H9 (cell line): ENCODE measurements at regions not wholly inside any gene's neighbourhood (a gene's known extent, or its start where the extent isn't known, plus 50 kb on each side); places are given as distances from the start of the nearest gene placed in this dataset.
"Not testable (repeated sequence)": the region's sequence is repeated elsewhere in the genome, so short reads cannot be mapped to it uniquely, and the experiment has no call there.

Experiments
- DNase-seq: peaks from one replicate; pipeline ENCODE4 v3.0.0-alpha.2; 2017
- H2AFZ ChIP-seq: one replicate; pipeline ENCODE4 v1.6.1; 2013; ENCODE audit warnings: mild to moderate bottlenecking, low read length, control low read depth, moderate library complexity
- H2AK5ac ChIP-seq: 2 replicates; pipeline ENCODE4 v1.6.1; 2013; ENCODE audit warnings: low read length, control low read depth, mixed read lengths; ENCODE audit not compliant: insufficient read length
- H2BK120ac ChIP-seq: one replicate; pipeline ENCODE4 v1.6.1; 2013; ENCODE audit warnings: low read depth, mild to moderate bottlenecking, low read length, control low read depth, inconsistent platforms; ENCODE audit not compliant: poor library complexity, severe bottlenecking
- H2BK12ac ChIP-seq: 2 replicates; pipeline ENCODE4 v1.6.1; 2013; ENCODE audit warnings: low read length, control low read depth, mixed read lengths, low read depth; ENCODE audit not compliant: insufficient read length
- H2BK15ac ChIP-seq: 2 replicates; pipeline ENCODE4 v1.6.1; 2013; ENCODE audit warnings: low read depth, low read length, control low read depth
- H2BK20ac ChIP-seq: one replicate; pipeline ENCODE4 v1.6.1; 2013; ENCODE audit warnings: low read depth, mild to moderate bottlenecking, low read length, control low read depth, inconsistent platforms; ENCODE audit not compliant: poor library complexity, severe bottlenecking
- H2BK5ac ChIP-seq: 2 replicates; pipeline ENCODE4 v1.6.1; 2013; ENCODE audit warnings: low read length, control low read depth, mixed read lengths; ENCODE audit not compliant: insufficient read length
- H3K14ac ChIP-seq: 2 replicates; pipeline ENCODE4 v1.6.1; 2013; ENCODE audit warnings: low read length, control low read depth; ENCODE audit not compliant: insufficient read depth
- H3K18ac ChIP-seq: 2 replicates; pipeline ENCODE4 v1.6.1; 2013; ENCODE audit warnings: low read depth, mild to moderate bottlenecking, mixed read lengths, low read length, control low read depth; ENCODE audit not compliant: insufficient read length
- H3K23ac ChIP-seq: 2 replicates; pipeline ENCODE4 v1.6.1; 2013; ENCODE audit warnings: low read length, control low read depth, mixed read lengths, low read depth; ENCODE audit not compliant: insufficient read length
- H3K23me2 ChIP-seq: 2 replicates; pipeline ENCODE4 v1.6.1; 2013; ENCODE audit warnings: low read depth, mild to moderate bottlenecking, mixed read lengths, low read length, control low read depth; ENCODE audit not compliant: insufficient read length, poor library complexity, severe bottlenecking
- H3K27ac ChIP-seq: 2 replicates; pipeline ENCODE4 v1.5.1; 2013; ENCODE audit warnings: low read length, control low read depth, mixed read lengths, low read depth; ENCODE audit not compliant: insufficient read length
- H3K27me3 ChIP-seq: 2 replicates; pipeline ENCODE4 v1.6.1; 2013; ENCODE audit warnings: low read length, control low read depth, inconsistent platforms; ENCODE audit not compliant: insufficient read depth
- H3K4ac ChIP-seq: 2 replicates; pipeline ENCODE4 v1.6.1; 2013; ENCODE audit warnings: low read depth, mild to moderate bottlenecking, control low read depth, inconsistent platforms, low read length, moderate library complexity
- H3K4me1 ChIP-seq: 2 replicates; pipeline ENCODE4 v1.6.1; 2013; ENCODE audit warnings: low read length, control low read depth, inconsistent platforms; ENCODE audit not compliant: insufficient read depth
- H3K4me2 ChIP-seq: 2 replicates; pipeline ENCODE4 v1.6.1; 2013; ENCODE audit warnings: low read length, control low read depth, mixed read lengths; ENCODE audit not compliant: insufficient read length, insufficient read depth
- H3K56ac ChIP-seq: 2 replicates; pipeline ENCODE4 v1.6.1; 2013; ENCODE audit warnings: low read depth, mild to moderate bottlenecking, mixed read lengths, low read length, control low read depth; ENCODE audit not compliant: insufficient read length
- H3K79me1 ChIP-seq: 2 replicates; pipeline ENCODE4 v1.6.1; 2013; ENCODE audit warnings: low read depth, mild to moderate bottlenecking, moderate library complexity, low read length, control low read depth, inconsistent platforms; ENCODE audit not compliant: insufficient read depth, poor library complexity, severe bottlenecking
- H3K79me2 ChIP-seq: 2 replicates; pipeline ENCODE4 v1.6.1; 2013; ENCODE audit warnings: low read length, control low read depth, inconsistent platforms; ENCODE audit not compliant: insufficient read depth
- H3K9ac ChIP-seq: 2 replicates; pipeline ENCODE4 v1.6.1; 2013; ENCODE audit warnings: low read length, control low read depth, mixed read lengths; ENCODE audit not compliant: insufficient read length; ENCODE audit errors: extremely low read depth
- H3K9me3 ChIP-seq: one replicate; pipeline ENCODE4 v1.6.1; 2013; ENCODE audit warnings: low read depth, low read length, inconsistent platforms; ENCODE audit not compliant: control insufficient read depth
- H3T11ph ChIP-seq: one replicate; pipeline ENCODE4 v1.6.1; 2013; ENCODE audit warnings: mild to moderate bottlenecking, low read length, control low read depth, inconsistent platforms
- H4K20me1 ChIP-seq: one replicate; pipeline ENCODE4 v1.6.1; 2013; ENCODE audit not compliant: control insufficient read depth, insufficient read length, insufficient read depth
- H4K5ac ChIP-seq: 2 replicates; pipeline ENCODE4 v1.6.1; 2013; ENCODE audit warnings: low read depth, mild to moderate bottlenecking, mixed read lengths, low read length, control low read depth; ENCODE audit not compliant: insufficient read length
- H4K8ac ChIP-seq: replicated peaks from 2 replicates; pipeline ENCODE4 v1.6.1; 2013; ENCODE audit warnings: low read length, control low read depth, mixed read lengths, low read depth; ENCODE audit not compliant: insufficient read length
- H4K91ac ChIP-seq: 2 replicates; pipeline ENCODE4 v1.6.1; 2013; ENCODE audit warnings: low read depth, mild to moderate bottlenecking, moderate library complexity, mixed read lengths, low read length, control low read depth; ENCODE audit not compliant: insufficient read length
- H3K27ac Mint-ChIP-seq, 3 experiments: 2 replicates in 2 of 3; 3 replicates in 1 of 3; pipeline ENCODE4 v1.8.0; 2020 to 2021; ENCODE audit warnings: mixed read lengths in 3 of 3, mild to moderate bottlenecking in 1 of 3, moderate library complexity in 1 of 3
- H3K27me3 Mint-ChIP-seq: 2 replicates; pipeline ENCODE4 v1.8.0; 2021; ENCODE audit warnings: low read depth, mild to moderate bottlenecking, moderate library complexity, mixed read lengths
- H3K36me3 Mint-ChIP-seq, 3 experiments: 2 replicates in 2 of 3; 3 replicates in 1 of 3; pipeline ENCODE4 v1.8.0; 2020 to 2021; ENCODE audit warnings: low read depth in 3 of 3, mixed read lengths in 3 of 3; ENCODE audit not compliant: insufficient read depth in 1 of 3
- H3K4me1 Mint-ChIP-seq, 2 experiments: 2 replicates each; pipeline ENCODE4 v1.8.0; 2020; ENCODE audit warnings: mixed read lengths in 2 of 2
- H3K4me3 Mint-ChIP-seq, 2 experiments: 2 replicates in 1 of 2; 3 replicates in 1 of 2; pipeline ENCODE4 v1.8.0; 2020 to 2021; ENCODE audit warnings: mild to moderate bottlenecking in 2 of 2, mixed read lengths in 2 of 2, moderate library complexity in 1 of 2
- H3K9me3 Mint-ChIP-seq, 2 experiments: 2 replicates in 1 of 2; 3 replicates in 1 of 2; pipeline ENCODE4 v1.8.0; 2020; ENCODE audit warnings: mild to moderate bottlenecking in 2 of 2, mixed read lengths in 2 of 2, moderate library complexity in 1 of 2
- CTCF ChIP-seq: fragments of 200-600 bp; sonication (generic); conservative IDR thresholded peaks from 3 replicates; pipeline ENCODE4 v1.8.0; 2021; ENCODE audit warnings: antibody characterized with exemption, mild to moderate bottlenecking
- WGBS: extraction: QIAGEN DNeasy Blood & Tissue Kit; methylation state at CpG from one replicate; pipeline ENCODE4 v1.1.7; 2013; ENCODE audit warnings: missing lambda C conversion rate, low lambda C conversion rate, mixed read lengths; ENCODE audit not compliant: insufficient read length; ENCODE audit errors: extremely low coverage; 5-methylcytosine and 5-hydroxymethylcytosine counted together

- H2BK15ac ChIP-seq, result no peak overlapping the region
- Mint-ChIP-seq H3K27me3 (no peaks in the 10 kb centered on the region; the same call in 1 of the 2 replicates), H3K9me3 (peaks cover 70 to 73% of the 10 kb centered on the region in 2 experiments), H3K4me1 (no peaks in the 10 kb centered on the region), H3K4me3 (no peak overlapping the region), H3K27ac (no peak overlapping the region), H3K36me3 (no peaks in the 10 kb centered on the region; a peak in 2 of 7 replicates)
- no peak overlapping the region for H3T11ph ChIP-seq
- no peak overlapping the region for H3K27ac ChIP-seq
- no peak overlapping the region for H3K9ac ChIP-seq
- no peaks in the 10 kb centered on the region for H4K20me1 ChIP-seq
- no peaks in the 10 kb centered on the region for H3K79me2 ChIP-seq
- no peak overlapping the region for H4K8ac ChIP-seq
- no peak overlapping the region for H2AK5ac ChIP-seq
- no peak overlapping the region for H2BK120ac ChIP-seq
- H2AFZ ChIP-seq, result no peak overlapping the region
- no peak overlapping the region for H2BK5ac ChIP-seq
- H3K14ac ChIP-seq, result no peak overlapping the region
- TF ChIP-seq CTCF, result no peak
- no CpG with 5 or more reads among the region's 2 CpGs for WGBS
- no peak overlapping the region for H2BK20ac ChIP-seq
- no peak overlapping the region for H3K4ac ChIP-seq
- DNase-seq, result no peak
- H3K4me1 ChIP-seq, result no peaks in the 10 kb centered on the region
- no peak overlapping the region for H3K4me2 ChIP-seq
- no peak overlapping the region for H3K23ac ChIP-seq
- H3K56ac ChIP-seq, result no peak overlapping the region
- H4K5ac ChIP-seq, result no peak overlapping the region
- no peaks in the 10 kb centered on the region for H3K23me2 ChIP-seq
- H4K91ac ChIP-seq, result no peak overlapping the region
- no peaks in the 10 kb centered on the region for H3K27me3 ChIP-seq
- H3K79me1 ChIP-seq, result no peaks in the 10 kb centered on the region
- H2BK12ac ChIP-seq, result no peak overlapping the region
- H3K18ac ChIP-seq, result no peak overlapping the region
- H3K9me3 ChIP-seq, result peaks cover 23% of the 10 kb centered on the region
Measured at GRCh38 chrX:47743504-47743903, 84.5 kb upstream of the UXT start.

- H2BK12ac ChIP-seq, H3K27ac Mint-ChIP-seq, H3K36me3 Mint-ChIP-seq, H3K4me1 ChIP-seq, H3K27me3 ChIP-seq, H3T11ph ChIP-seq, H2BK20ac ChIP-seq, H4K91ac ChIP-seq, DNase-seq, H3K4me2 ChIP-seq, H2AFZ ChIP-seq, H3K4ac ChIP-seq, H3K56ac ChIP-seq, H3K4me1 Mint-ChIP-seq, H2BK120ac ChIP-seq, H3K14ac ChIP-seq, H3K9ac ChIP-seq, H3K79me2 ChIP-seq, H2AK5ac ChIP-seq, H3K79me1 ChIP-seq, H3K18ac ChIP-seq, H4K20me1 ChIP-seq, H2BK15ac ChIP-seq, H2BK5ac ChIP-seq, H4K8ac ChIP-seq, H3K4me3 Mint-ChIP-seq, H3K23ac ChIP-seq, H3K23me2 ChIP-seq, H4K5ac ChIP-seq, H3K27ac ChIP-seq, H3K27me3 Mint-ChIP-seq: not testable (repeated sequence)
- peaks cover 67 to 68% of the 10 kb centered on the region in 2 experiments for H3K9me3 Mint-ChIP-seq
- no CpG with 5 or more reads among the region's 3 CpGs for WGBS
- peaks cover 19% of the 10 kb centered on the region for H3K9me3 ChIP-seq
Measured at GRCh38 chrX:47738870-47739269, 79.9 kb upstream of the UXT start.
